Upper lobe of left lung (tissue), 4 donors: ENCODE measurements at regions not wholly inside any gene's neighbourhood (a gene's known extent, or its start where the extent isn't known, plus 50 kb on each side); places are given as distances from the start of the nearest gene placed in this dataset.

ENCODE experiments used
- POLR2A ChIP-seq, 4 donors: fragments of 450-650 bp; IDR thresholded peaks; one replicate each; pipeline ENCODE4 v1.5.1; 2016 to 2017; ENCODE audit warnings: antibody characterized with exemption in 4 of 4, mild to moderate bottlenecking in 2 of 4
- POLR2AphosphoS5 ChIP-seq, 2 donors: sonication (generic); formaldehyde crosslinking; IDR thresholded peaks; one replicate each; pipeline ENCODE4 v1.5.1; 2017; ENCODE audit warnings: antibody characterized with exemption in 2 of 2
- TF ChIP-seq, protein P1 (sequence below), 6 experiments: fragments of 450-650 bp in 4 of 6; fragments of 200-600 bp in 2 of 6; sonication (generic) in 2 of 6; IDR thresholded peaks; one replicate each; pipeline ENCODE4 v1.5.1; 2016 to 2019; ENCODE audit warnings: antibody characterized with exemption in 6 of 6

DNA sequence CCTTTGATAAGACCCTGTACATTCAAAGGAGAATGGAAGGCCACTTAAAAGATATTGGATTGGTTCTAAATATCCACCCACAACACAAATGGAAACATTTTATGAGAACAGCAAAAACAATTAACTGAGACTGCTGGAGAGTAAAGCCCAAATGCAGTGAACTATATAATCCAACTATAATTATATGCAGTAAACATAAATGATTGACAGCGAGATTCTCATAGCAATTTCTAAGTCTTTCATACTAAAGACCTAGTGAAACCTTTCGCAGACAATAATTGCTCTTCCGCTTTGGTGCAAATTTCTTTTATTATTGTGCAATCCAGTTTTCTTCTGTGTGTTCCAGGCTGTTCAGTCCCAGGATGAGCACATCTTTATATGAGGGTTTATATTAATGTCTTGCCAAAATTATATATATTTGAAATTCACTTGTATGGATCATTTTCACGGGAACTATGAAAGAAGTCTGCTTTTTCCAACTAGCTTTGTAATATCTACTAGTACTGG lies 190.9 kb downstream of the ST6GAL2 start:
- TF ChIP-seq, protein P1, sequence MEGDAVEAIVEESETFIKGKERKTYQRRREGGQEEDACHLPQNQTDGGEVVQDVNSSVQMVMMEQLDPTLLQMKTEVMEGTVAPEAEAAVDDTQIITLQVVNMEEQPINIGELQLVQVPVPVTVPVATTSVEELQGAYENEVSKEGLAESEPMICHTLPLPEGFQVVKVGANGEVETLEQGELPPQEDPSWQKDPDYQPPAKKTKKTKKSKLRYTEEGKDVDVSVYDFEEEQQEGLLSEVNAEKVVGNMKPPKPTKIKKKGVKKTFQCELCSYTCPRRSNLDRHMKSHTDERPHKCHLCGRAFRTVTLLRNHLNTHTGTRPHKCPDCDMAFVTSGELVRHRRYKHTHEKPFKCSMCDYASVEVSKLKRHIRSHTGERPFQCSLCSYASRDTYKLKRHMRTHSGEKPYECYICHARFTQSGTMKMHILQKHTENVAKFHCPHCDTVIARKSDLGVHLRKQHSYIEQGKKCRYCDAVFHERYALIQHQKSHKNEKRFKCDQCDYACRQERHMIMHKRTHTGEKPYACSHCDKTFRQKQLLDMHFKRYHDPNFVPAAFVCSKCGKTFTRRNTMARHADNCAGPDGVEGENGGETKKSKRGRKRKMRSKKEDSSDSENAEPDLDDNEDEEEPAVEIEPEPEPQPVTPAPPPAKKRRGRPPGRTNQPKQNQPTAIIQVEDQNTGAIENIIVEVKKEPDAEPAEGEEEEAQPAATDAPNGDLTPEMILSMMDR (IDR thresholded peaks at IDR 0.05): no peak
- TF ChIP-seq POLR2A (IDR thresholded peaks at IDR 0.05): no peak
- TF ChIP-seq POLR2AphosphoS5 (IDR thresholded peaks at IDR 0.05): no peak
